ENCODE measurements at regions not wholly inside any gene's neighbourhood (a gene's known extent, or its start where the extent isn't known, plus 50 kb on each side); places are given as distances from the start of the nearest gene placed in this dataset.

DNA sequence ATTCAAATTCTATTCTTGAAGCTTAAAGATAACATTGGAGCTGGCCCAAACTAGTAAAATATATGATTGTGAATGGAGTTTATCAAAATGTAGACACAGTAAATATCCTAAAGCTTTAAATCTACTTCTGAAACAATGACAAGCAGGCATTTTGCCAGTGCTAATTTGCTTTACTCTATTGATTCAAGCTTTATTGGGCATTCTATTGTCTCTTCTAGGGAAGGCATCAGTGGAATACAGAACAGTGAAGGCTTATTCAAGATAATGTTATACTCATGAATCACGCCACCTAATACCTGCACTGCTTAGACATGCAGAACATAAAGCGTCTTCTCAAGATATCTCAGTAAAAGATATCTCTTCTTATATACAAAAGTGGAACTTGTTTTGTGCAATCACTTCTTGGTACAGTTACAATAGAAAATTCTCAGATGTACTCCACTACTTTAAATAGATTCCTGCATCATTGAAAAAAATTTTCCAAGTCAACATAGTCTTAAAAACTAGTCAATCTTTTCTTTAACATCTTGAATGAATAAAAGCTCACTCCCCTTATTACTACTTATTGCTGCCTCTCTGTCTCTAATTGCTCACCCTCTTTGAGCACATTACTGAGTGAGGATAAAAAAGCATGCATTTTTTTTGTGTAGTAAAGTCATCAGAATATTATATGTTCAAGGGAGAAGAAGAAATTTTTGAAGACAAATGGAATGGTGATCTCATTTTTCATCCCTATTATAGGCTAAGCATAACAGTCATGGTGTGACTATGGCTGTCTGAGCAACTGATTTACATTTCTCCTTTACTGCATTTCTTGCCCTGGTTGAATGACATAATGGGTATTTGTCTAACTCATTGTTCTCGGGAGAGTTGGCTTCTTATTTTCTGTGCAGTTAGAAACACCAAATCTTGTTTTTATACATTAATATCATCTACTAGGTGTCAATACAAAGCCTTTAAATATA, 98.0 kb upstream of the E2F7 start:
- no peak overlapping the region for H3K4me2 ChIP-seq (ENCODE audit: low read depth, low read length, poor library complexity, severe bottlenecking)
- TF ChIP-seq EZH2phosphoT487 (IDR thresholded peaks at IDR 0.05; ENCODE audit: borderline replicate concordance), result no peak
- TF ChIP-seq, protein P1, sequence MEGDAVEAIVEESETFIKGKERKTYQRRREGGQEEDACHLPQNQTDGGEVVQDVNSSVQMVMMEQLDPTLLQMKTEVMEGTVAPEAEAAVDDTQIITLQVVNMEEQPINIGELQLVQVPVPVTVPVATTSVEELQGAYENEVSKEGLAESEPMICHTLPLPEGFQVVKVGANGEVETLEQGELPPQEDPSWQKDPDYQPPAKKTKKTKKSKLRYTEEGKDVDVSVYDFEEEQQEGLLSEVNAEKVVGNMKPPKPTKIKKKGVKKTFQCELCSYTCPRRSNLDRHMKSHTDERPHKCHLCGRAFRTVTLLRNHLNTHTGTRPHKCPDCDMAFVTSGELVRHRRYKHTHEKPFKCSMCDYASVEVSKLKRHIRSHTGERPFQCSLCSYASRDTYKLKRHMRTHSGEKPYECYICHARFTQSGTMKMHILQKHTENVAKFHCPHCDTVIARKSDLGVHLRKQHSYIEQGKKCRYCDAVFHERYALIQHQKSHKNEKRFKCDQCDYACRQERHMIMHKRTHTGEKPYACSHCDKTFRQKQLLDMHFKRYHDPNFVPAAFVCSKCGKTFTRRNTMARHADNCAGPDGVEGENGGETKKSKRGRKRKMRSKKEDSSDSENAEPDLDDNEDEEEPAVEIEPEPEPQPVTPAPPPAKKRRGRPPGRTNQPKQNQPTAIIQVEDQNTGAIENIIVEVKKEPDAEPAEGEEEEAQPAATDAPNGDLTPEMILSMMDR (conservative IDR thresholded peaks at IDR 0.05; ENCODE audit: low read length), result no peak
- no peaks in the 10 kb centered on the region for H3F3A ChIP-seq (ENCODE audit: low read depth)
- no peaks in the 10 kb centered on the region for H3K4me1 ChIP-seq (ENCODE audit: insufficient read depth, low read length, poor library complexity, severe bottlenecking)
- H3K27me3 ChIP-seq (ENCODE audit: insufficient read depth, low read length, poor library complexity, severe bottlenecking), result no peaks in the 10 kb centered on the region
- H3K9me3 ChIP-seq (ENCODE audit: insufficient read depth, low read depth, low read length), result no peaks in the 10 kb centered on the region
- no peak overlapping the region for H2AFZ ChIP-seq (ENCODE audit: low read length)
- H3K4me3 ChIP-seq (ENCODE audit: low read length, poor library complexity, severe bottlenecking), result no peak overlapping the region
- no peaks in the 10 kb centered on the region for H3K79me2 ChIP-seq (ENCODE audit: insufficient read depth, low read length)
- H4K20me1 ChIP-seq (ENCODE audit: insufficient read depth, low read length, poor library complexity, severe bottlenecking), result no peaks in the 10 kb centered on the region
- no peaks in the 10 kb centered on the region for H3K9me2 ChIP-seq (replicated peaks; ENCODE audit: low read depth, low read length)
- H3K9ac ChIP-seq (ENCODE audit: low read depth, low read length, poor library complexity, severe bottlenecking), result no peak overlapping the region
- no peaks in the 10 kb centered on the region for H3K36me3 ChIP-seq (ENCODE audit: insufficient read depth, low read length)

- no peak overlapping the region for H3K4me2 ChIP-seq (ENCODE audit: low read depth, low read length, poor library complexity, severe bottlenecking)
Measured at GRCh38 chr12:77161944-77162343, 96.6 kb upstream of the E2F7 start.

GRCh38 chr12:77160931-77161330, 95.6 kb upstream of the E2F7 start:
- no peaks in the 10 kb centered on the region for H3K4me1 ChIP-seq (ENCODE audit: insufficient read depth, low read length, poor library complexity, severe bottlenecking)
- H4K20me1 ChIP-seq (ENCODE audit: insufficient read depth, low read length, poor library complexity, severe bottlenecking), result no peaks in the 10 kb centered on the region
- H3K36me3 ChIP-seq (ENCODE audit: insufficient read depth, low read length), result no peaks in the 10 kb centered on the region
- no peak overlapping the region for H3K9ac ChIP-seq (ENCODE audit: low read depth, low read length, poor library complexity, severe bottlenecking)
- no peak overlapping the region for H3K4me3 ChIP-seq (ENCODE audit: low read length, poor library complexity, severe bottlenecking)
- no peak overlapping the region for H2AFZ ChIP-seq (ENCODE audit: low read length)
- H3K27me3 ChIP-seq (ENCODE audit: insufficient read depth, low read length, poor library complexity, severe bottlenecking), result no peaks in the 10 kb centered on the region
- TF ChIP-seq, protein P1 (conservative IDR thresholded peaks at IDR 0.05; ENCODE audit: low read length), result no peak
- no peak for TF ChIP-seq EZH2phosphoT487 (IDR thresholded peaks at IDR 0.05; ENCODE audit: borderline replicate concordance)
- no peak overlapping the region for H3K4me2 ChIP-seq (ENCODE audit: low read depth, low read length, poor library complexity, severe bottlenecking)
- no peaks in the 10 kb centered on the region for H3K79me2 ChIP-seq (ENCODE audit: insufficient read depth, low read length)
- H3K9me3 ChIP-seq (ENCODE audit: insufficient read depth, low read depth, low read length), result no peaks in the 10 kb centered on the region
- H3K9me2 ChIP-seq (replicated peaks; ENCODE audit: low read depth, low read length), result no peaks in the 10 kb centered on the region
- H3F3A ChIP-seq (ENCODE audit: low read depth), result no peaks in the 10 kb centered on the region

More at GRCh38 chr12:77161944-77162343, 96.6 kb upstream of the E2F7 start:
- H3K4me3 ChIP-seq (ENCODE audit: low read length, poor library complexity, severe bottlenecking), result no peak overlapping the region
- H3K9me2 ChIP-seq (replicated peaks; ENCODE audit: low read depth, low read length), result no peaks in the 10 kb centered on the region
- no peaks in the 10 kb centered on the region for H3K27me3 ChIP-seq (ENCODE audit: insufficient read depth, low read length, poor library complexity, severe bottlenecking)
- no peak for TF ChIP-seq EZH2phosphoT487 (IDR thresholded peaks at IDR 0.05; ENCODE audit: borderline replicate concordance)
- TF ChIP-seq, protein P1 (conservative IDR thresholded peaks at IDR 0.05; ENCODE audit: low read length), result no peak
- H4K20me1 ChIP-seq (ENCODE audit: insufficient read depth, low read length, poor library complexity, severe bottlenecking), result no peaks in the 10 kb centered on the region
- H3F3A ChIP-seq (ENCODE audit: low read depth), result no peaks in the 10 kb centered on the region
- no peaks in the 10 kb centered on the region for H3K9me3 ChIP-seq (ENCODE audit: insufficient read depth, low read depth, low read length)
- no peak overlapping the region for H3K9ac ChIP-seq (ENCODE audit: low read depth, low read length, poor library complexity, severe bottlenecking)
- no peaks in the 10 kb centered on the region for H3K4me1 ChIP-seq (ENCODE audit: insufficient read depth, low read length, poor library complexity, severe bottlenecking)
- H2AFZ ChIP-seq (ENCODE audit: low read length), result no peak overlapping the region
- no peaks in the 10 kb centered on the region for H3K36me3 ChIP-seq (ENCODE audit: insufficient read depth, low read length)
- no peaks in the 10 kb centered on the region for H3K79me2 ChIP-seq (ENCODE audit: insufficient read depth, low read length)

Measured in Loucy (cell line).